ENCODE measurements at regions not wholly inside any gene's neighbourhood (a gene's known extent, or its start where the extent isn't known, plus 50 kb on each side); places are given as distances from the start of the nearest gene placed in this dataset.
A peak's percentile ranks its signal among the peaks of the same experiment; 100 is the strongest.
"Not testable (repeated sequence)": the region's sequence is repeated elsewhere in the genome, so short reads cannot be mapped to it uniquely, and the experiment has no call there.

DNA sequence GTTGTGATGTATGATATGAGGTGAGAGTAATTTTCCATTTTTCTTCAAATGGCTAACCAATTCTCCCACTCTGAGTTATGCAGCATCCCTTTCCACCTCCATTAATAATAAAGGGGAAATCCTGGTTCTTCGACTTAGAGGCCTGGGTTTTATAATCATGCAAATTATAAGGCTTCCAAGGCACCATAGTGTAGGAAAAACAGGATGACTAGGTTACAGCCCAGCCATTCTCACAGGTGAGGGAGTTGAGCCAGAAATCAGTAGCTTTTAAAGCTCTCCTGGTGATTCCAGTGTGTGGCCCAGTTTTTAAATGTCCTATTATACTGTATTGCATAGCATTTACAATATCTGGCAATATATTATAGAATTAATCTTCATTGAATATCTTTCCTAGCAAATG lies 203.1 kb downstream of the ARHGEF9 start:
- no peaks in the 10 kb centered on the region for H3K36me3 ChIP-seq
- no peaks in the 10 kb centered on the region for H3K27me3 ChIP-seq (replicated peaks; ENCODE audit: insufficient read depth)
- no peak for ATAC-seq (ENCODE audit: insufficient number of reproducible peaks, low FRiP score, low read depth)
- H3K4me3 ChIP-seq: no peak overlapping the region
- H3K9me3 ChIP-seq: no peaks in the 10 kb centered on the region
- no peak overlapping the region for H3K27ac ChIP-seq
- no peak for DNase-seq (ENCODE audit: low spot score)
- TF ChIP-seq, protein P1, sequence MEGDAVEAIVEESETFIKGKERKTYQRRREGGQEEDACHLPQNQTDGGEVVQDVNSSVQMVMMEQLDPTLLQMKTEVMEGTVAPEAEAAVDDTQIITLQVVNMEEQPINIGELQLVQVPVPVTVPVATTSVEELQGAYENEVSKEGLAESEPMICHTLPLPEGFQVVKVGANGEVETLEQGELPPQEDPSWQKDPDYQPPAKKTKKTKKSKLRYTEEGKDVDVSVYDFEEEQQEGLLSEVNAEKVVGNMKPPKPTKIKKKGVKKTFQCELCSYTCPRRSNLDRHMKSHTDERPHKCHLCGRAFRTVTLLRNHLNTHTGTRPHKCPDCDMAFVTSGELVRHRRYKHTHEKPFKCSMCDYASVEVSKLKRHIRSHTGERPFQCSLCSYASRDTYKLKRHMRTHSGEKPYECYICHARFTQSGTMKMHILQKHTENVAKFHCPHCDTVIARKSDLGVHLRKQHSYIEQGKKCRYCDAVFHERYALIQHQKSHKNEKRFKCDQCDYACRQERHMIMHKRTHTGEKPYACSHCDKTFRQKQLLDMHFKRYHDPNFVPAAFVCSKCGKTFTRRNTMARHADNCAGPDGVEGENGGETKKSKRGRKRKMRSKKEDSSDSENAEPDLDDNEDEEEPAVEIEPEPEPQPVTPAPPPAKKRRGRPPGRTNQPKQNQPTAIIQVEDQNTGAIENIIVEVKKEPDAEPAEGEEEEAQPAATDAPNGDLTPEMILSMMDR (IDR thresholded peaks at IDR 0.05): no peak
- no peaks in the 10 kb centered on the region for H3K4me1 ChIP-seq (ENCODE audit: control insufficient read depth in 1 of 2, low read depth in 2 of 2)

DNA sequence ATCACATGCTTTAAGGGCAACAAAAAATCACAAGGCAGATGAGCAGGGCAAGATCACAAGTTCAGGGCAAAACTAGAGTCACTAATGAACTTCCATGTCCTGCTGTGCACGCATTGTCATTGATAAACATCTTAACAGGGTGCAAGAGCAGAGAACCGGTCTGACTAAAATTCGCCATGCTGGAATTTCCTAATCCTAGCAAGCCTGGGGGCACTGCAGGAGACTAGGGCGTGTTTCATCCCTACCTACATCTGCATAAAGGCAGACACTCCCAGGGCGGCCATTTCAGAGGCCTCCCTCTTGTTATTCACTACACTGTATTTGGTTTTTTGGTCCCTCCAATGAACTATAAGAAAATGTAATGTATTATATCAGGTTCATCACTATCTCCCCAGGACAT lies 203.6 kb downstream of the ARHGEF9 start:
- TF ChIP-seq, protein P1 (IDR thresholded peaks at IDR 0.05): no peak
- no peak for DNase-seq (ENCODE audit: low spot score)
- no peak overlapping the region for H3K27ac ChIP-seq
- no peaks in the 10 kb centered on the region for H3K4me1 ChIP-seq (ENCODE audit: control insufficient read depth in 1 of 2, low read depth in 2 of 2)
- H3K36me3 ChIP-seq: no peaks in the 10 kb centered on the region
- no peak overlapping the region for H3K4me3 ChIP-seq
- no peaks in the 10 kb centered on the region for H3K9me3 ChIP-seq
- H3K27me3 ChIP-seq (replicated peaks; ENCODE audit: insufficient read depth): no peaks in the 10 kb centered on the region
- no peak for ATAC-seq (ENCODE audit: insufficient number of reproducible peaks, low FRiP score, low read depth)

DNA sequence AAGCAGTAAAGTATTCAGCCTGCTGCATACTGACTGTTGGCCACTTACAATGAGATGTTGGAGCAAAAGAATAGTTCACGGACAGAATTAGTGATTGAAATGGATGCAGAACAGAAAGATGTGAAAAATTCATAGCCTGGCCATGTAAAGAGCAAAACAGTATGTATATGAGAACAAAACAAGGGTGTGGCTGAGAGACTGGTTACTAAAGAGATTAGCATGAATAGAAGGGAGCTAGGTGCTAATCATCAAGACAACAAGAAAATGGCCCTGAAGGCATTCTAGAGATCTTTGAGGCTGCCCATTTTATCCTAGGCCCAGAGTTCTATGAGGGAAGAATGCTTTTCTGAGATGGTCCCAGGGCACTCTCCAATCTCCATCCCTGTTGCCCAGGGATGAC lies 208.5 kb downstream of the ARHGEF9 start:
- H3K9me3 ChIP-seq: no peaks in the 10 kb centered on the region
- ATAC-seq (ENCODE audit: insufficient number of reproducible peaks, low FRiP score, low read depth) (no peak), DNase-seq (ENCODE audit: low spot score) (no peak)
- TF ChIP-seq, protein P1 (IDR thresholded peaks at IDR 0.05): no peak
- H3K27ac ChIP-seq: no peak overlapping the region
- H3K4me3 ChIP-seq: no peak overlapping the region
- H3K4me1 ChIP-seq (ENCODE audit: control insufficient read depth in 1 of 2, low read depth in 2 of 2): no peaks in the 10 kb centered on the region
- no peaks in the 10 kb centered on the region for H3K27me3 ChIP-seq (replicated peaks; ENCODE audit: insufficient read depth)
- no peaks in the 10 kb centered on the region for H3K36me3 ChIP-seq

DNA sequence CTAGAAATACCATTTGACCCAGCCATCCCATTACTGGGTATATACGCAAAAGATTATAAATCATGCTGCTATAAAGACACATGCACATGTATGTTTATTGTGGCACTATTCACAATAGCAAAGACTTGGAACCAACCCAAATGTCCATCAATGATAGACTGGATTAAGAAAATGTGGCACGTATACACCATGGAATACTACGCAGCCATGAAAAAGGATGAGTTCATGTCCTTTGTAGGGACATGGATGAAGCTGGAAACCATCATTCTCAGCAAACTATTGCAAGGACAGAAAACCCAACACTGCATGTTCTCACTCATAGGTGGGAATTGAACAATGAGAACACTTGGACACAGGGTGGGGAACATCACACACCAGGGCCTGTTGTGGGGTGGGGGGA lies 209.3 kb downstream of the ARHGEF9 start:
- not testable (repeated sequence) for H3K27ac ChIP-seq; DNase-seq (ENCODE audit: low spot score); ATAC-seq (ENCODE audit: insufficient number of reproducible peaks, low FRiP score, low read depth); H3K27me3 ChIP-seq (replicated peaks; ENCODE audit: insufficient read depth); H3K9me3 ChIP-seq; H3K4me1 ChIP-seq (ENCODE audit: control insufficient read depth in 1 of 2, low read depth in 2 of 2); H3K36me3 ChIP-seq; H3K4me3 ChIP-seq

DNA sequence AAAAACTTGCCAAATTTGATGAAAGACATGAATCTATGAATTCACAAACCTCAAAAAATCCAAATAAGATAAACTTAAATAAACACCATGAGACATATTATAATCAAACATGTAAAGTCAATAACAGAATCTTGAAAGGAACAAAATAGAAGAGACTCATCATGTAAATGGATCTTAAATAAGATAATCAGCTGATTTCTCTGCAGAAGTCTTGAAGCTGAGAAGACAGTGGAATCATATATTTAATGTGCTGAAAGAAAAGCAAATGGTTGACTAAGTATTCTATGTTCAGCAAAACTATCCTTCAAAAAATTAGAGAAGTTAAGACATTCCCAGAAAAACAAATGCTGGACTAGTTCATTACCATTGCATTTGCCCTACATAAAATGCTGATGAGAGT lies 215.7 kb upstream of the SPIN4 start:
- TF ChIP-seq, protein P1 (IDR thresholded peaks at IDR 0.05): no peak
- H3K4me1 ChIP-seq (ENCODE audit: control insufficient read depth in 1 of 2, low read depth in 2 of 2): no peaks in the 10 kb centered on the region
- H3K36me3 ChIP-seq: no peaks in the 10 kb centered on the region
- H3K9me3 ChIP-seq: no peaks in the 10 kb centered on the region
- H3K4me3 ChIP-seq: no peak overlapping the region
- DNase-seq (ENCODE audit: low spot score) (no peak), ATAC-seq (ENCODE audit: insufficient number of reproducible peaks, low FRiP score, low read depth) (no peak)
- H3K27ac ChIP-seq: no peak overlapping the region
- H3K27me3 ChIP-seq (replicated peaks; ENCODE audit: insufficient read depth): no peaks in the 10 kb centered on the region

DNA sequence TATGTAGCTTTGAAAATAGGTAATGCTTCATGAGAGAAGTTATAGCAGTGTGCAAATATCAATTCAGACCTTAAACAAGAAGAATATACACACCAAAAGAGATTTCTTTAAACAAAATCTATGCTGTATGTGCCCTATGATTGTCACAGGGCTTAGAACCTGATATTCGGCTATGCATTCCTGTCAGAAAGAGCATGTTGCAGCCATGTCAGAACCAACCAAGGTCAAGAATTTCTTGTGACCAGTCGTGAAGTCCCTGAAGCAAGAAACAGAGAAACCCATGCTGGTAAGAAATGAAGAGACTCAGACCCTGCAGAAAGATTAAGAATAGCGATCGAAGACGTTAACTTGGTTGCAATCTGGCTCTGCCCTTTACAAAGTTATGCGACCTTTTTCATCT lies 210.3 kb upstream of the SPIN4 start:
- ATAC-seq (ENCODE audit: insufficient number of reproducible peaks, low FRiP score, low read depth) (no peak), DNase-seq (ENCODE audit: low spot score) (no peak)
- no peaks in the 10 kb centered on the region for H3K27me3 ChIP-seq (replicated peaks; ENCODE audit: insufficient read depth)
- peak overlapping the region in 1 of 2 donors; percentile 74 for H3K27ac ChIP-seq
- peak overlapping the region; percentile 74 for H3K4me3 ChIP-seq
- peaks cover 5 to 6% of the 10 kb centered on the region in 2 donors for H3K4me1 ChIP-seq (ENCODE audit: control insufficient read depth in 1 of 2, low read depth in 2 of 2)
- H3K9me3 ChIP-seq: no peaks in the 10 kb centered on the region
- H3K36me3 ChIP-seq: no peaks in the 10 kb centered on the region
- TF ChIP-seq, protein P1 (IDR thresholded peaks at IDR 0.05): no peak
